BLaER1 (cell line): ENCODE measurements at regions not wholly inside any gene's neighbourhood (a gene's known extent, or its start where the extent isn't known, plus 50 kb on each side); places are given as distances from the start of the nearest gene placed in this dataset.
"Not testable (repeated sequence)": the region's sequence is repeated elsewhere in the genome, so short reads cannot be mapped to it uniquely, and the experiment has no call there.

ENCODE experiments used
- H3K27ac ChIP-seq: shearing (Covaris generic); formaldehyde crosslinking; 2 replicates; pipeline ENCODE4 v1.8.1; 2022
- H3K27me3 ChIP-seq: shearing (Covaris generic); formaldehyde crosslinking; 2 replicates; pipeline ENCODE4 v1.8.1; 2022
- H3K36me3 ChIP-seq: shearing (Covaris generic); formaldehyde crosslinking; 2 replicates; pipeline ENCODE4 v1.8.1; 2022
- H3K4me1 ChIP-seq: shearing (Covaris generic); formaldehyde crosslinking; 2 replicates; pipeline ENCODE4 v1.8.1; 2022
- H3K4me2 ChIP-seq: shearing (Covaris generic); formaldehyde crosslinking; 2 replicates; pipeline ENCODE4 v1.8.1; 2022
- H3K4me3 ChIP-seq: shearing (Covaris generic); formaldehyde crosslinking; 2 replicates; pipeline ENCODE4 v1.8.1; 2022
- H3K9ac ChIP-seq: shearing (Covaris generic); formaldehyde crosslinking; 2 replicates; pipeline ENCODE4 v1.8.1; 2022
- H3K9me3 ChIP-seq: shearing (Covaris generic); formaldehyde crosslinking; 2 replicates; pipeline ENCODE4 v1.8.1; 2022
- H4K20me1 ChIP-seq: shearing (Covaris generic); formaldehyde crosslinking; 2 replicates; pipeline ENCODE4 v1.8.1; 2022
- Cebpa-rat ChIP-seq: shearing (Covaris generic); IDR thresholded peaks from 2 replicates; pipeline ENCODE4 v1.8.1; 2022

- Histone ChIP-seq H3K27ac (no peak overlapping the region), H3K9me3 (peaks cover 61% of the 10 kb centered on the region), H3K4me2 (no peak overlapping the region), H3K36me3 (peaks cover 19% of the 10 kb centered on the region; the same call in 1 of the 2 replicates), H3K4me1 (peaks cover 7% of the 10 kb centered on the region; the same call in 1 of the 2 replicates), H4K20me1 (no peaks in the 10 kb centered on the region), H3K4me3 (no peak overlapping the region), H3K27me3 (no peaks in the 10 kb centered on the region), H3K9ac (no peak overlapping the region)
- TF ChIP-seq Cebpa-rat: no peak
These were observed 554.1 kb upstream of the OLFM3 start for GRCh38 chr1:102550729-102551384.

GRCh38 chr1:102546251-102546650, 549.5 kb upstream of the OLFM3 start:
- Histone ChIP-seq H3K27ac (no peak overlapping the region), H4K20me1 (no peaks in the 10 kb centered on the region), H3K4me3 (no peak overlapping the region), H3K9ac (no peak overlapping the region), H3K36me3 (no peaks in the 10 kb centered on the region), H3K4me1 (no peaks in the 10 kb centered on the region), H3K9me3 (peaks cover 19% of the 10 kb centered on the region), H3K4me2 (no peak overlapping the region), H3K27me3 (no peaks in the 10 kb centered on the region)
- no peak for TF ChIP-seq Cebpa-rat

GRCh38 chr1:102535829-102536505, 539.2 kb upstream of the OLFM3 start:
- no peak overlapping the region for H3K27ac ChIP-seq
- H3K9ac ChIP-seq: no peak overlapping the region
- H3K9me3 ChIP-seq: peaks cover 23% of the 10 kb centered on the region
- H3K4me2 ChIP-seq: no peak overlapping the region
- no peaks in the 10 kb centered on the region for H4K20me1 ChIP-seq
- no peak overlapping the region for H3K4me3 ChIP-seq
- H3K4me1 ChIP-seq: peaks cover 8% of the 10 kb centered on the region
- no peaks in the 10 kb centered on the region for H3K27me3 ChIP-seq
- no peaks in the 10 kb centered on the region for H3K36me3 ChIP-seq
- TF ChIP-seq Cebpa-rat: no peak

DNA sequence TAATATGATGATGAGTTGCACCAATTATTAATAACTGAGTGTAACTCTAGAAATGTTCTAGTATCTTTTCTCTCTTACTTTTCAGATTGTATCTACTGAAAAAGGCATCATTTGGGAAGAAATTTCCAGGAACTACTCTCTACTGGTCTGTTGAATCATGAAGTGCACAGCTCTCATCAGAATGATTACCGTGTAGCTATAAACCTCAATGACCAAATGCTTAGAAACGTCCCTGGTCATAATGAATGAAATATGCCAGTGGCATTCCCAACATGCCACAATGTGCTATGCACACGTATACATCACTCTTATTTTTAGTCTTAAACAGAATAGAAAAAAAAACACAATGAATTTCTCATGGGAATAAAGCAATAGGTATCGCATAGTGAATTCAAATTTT, 534.3 kb upstream of the OLFM3 start:
- H3K36me3 ChIP-seq: no peaks in the 10 kb centered on the region
- no peak overlapping the region for H3K4me2 ChIP-seq
- no peaks in the 10 kb centered on the region for H3K27me3 ChIP-seq
- H3K9me3 ChIP-seq: peaks cover 11% of the 10 kb centered on the region
- H3K27ac ChIP-seq: no peak overlapping the region
- H3K4me3 ChIP-seq: no peak overlapping the region
- no peak overlapping the region for H3K9ac ChIP-seq
- no peaks in the 10 kb centered on the region for H4K20me1 ChIP-seq
- no peaks in the 10 kb centered on the region for H3K4me1 ChIP-seq
- TF ChIP-seq Cebpa-rat: no peak

DNA sequence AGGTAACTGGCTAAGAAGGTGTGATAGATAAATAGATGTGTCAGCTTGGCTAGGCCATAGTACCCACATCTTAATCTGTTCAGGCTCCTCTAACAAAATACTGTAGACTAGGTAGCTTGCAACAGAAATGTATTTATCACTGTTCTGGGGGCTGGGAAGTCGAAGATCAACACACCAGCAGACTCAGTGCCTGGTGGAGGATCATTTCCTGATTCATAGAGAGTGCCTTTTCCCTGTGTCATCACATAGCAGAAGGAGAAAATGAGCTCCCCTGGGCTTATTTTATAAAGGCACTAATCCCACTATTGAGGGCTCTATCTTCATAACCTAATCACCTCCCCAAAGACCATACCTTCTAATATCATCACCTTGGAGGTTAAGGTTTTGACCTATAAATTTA, 532.7 kb upstream of the OLFM3 start:
- no peaks in the 10 kb centered on the region for H3K27me3 ChIP-seq
- no peak for TF ChIP-seq Cebpa-rat
- H3K36me3 ChIP-seq: no peaks in the 10 kb centered on the region
- no peak overlapping the region for H3K27ac ChIP-seq
- H3K9ac ChIP-seq: no peak overlapping the region
- H3K4me3 ChIP-seq: no peak overlapping the region
- H4K20me1 ChIP-seq: no peaks in the 10 kb centered on the region
- no peaks in the 10 kb centered on the region for H3K4me1 ChIP-seq
- H3K9me3 ChIP-seq: no peaks in the 10 kb centered on the region
- H3K4me2 ChIP-seq: no peak overlapping the region

- H3K4me3 ChIP-seq: no peak overlapping the region
- no peak overlapping the region for H3K27ac ChIP-seq
- no peak for TF ChIP-seq Cebpa-rat
- H3K9ac ChIP-seq: no peak overlapping the region
- H3K9me3 ChIP-seq: peaks cover 21% of the 10 kb centered on the region
- H3K4me2 ChIP-seq: no peak overlapping the region
- no peaks in the 10 kb centered on the region for H3K36me3 ChIP-seq
- no peaks in the 10 kb centered on the region for H3K4me1 ChIP-seq
- H3K27me3 ChIP-seq: no peaks in the 10 kb centered on the region
- no peaks in the 10 kb centered on the region for H4K20me1 ChIP-seq
These were observed 504.0 kb upstream of the OLFM3 start for GRCh38 chr1:102500758-102501157.

DNA sequence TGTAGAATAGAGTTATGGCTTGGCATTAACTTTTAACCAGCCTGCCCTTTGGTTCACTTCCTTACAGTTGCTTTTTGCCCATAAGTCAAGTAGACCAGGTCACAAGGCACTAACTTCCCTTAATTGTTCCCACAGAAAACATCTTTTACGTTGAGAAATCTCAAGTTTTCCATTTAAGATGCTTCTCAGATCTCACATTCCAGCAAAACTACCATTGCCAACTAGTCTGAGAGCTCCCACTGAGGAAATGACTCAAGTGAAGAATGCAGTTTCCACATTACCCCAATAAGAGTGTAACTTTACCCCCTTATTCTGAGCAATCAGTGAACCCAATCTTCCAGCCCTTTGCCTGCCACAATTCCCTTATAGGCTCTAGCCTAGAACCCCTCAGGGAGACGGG, 502.2 kb upstream of the OLFM3 start:
- Histone ChIP-seq H3K36me3 (no peaks in the 10 kb centered on the region), H3K27me3 (no peaks in the 10 kb centered on the region), H3K4me3 (no peak overlapping the region), H3K9me3 (peaks cover 26% of the 10 kb centered on the region), H4K20me1 (no peaks in the 10 kb centered on the region), H3K27ac (no peak overlapping the region), H3K9ac (no peak overlapping the region), H3K4me1 (no peaks in the 10 kb centered on the region), H3K4me2 (no peak overlapping the region)
- no peak for TF ChIP-seq Cebpa-rat

- not testable (repeated sequence) for H3K4me2 ChIP-seq, H3K9ac ChIP-seq, H4K20me1 ChIP-seq, H3K27me3 ChIP-seq, H3K4me3 ChIP-seq, H3K4me1 ChIP-seq, H3K27ac ChIP-seq, H3K36me3 ChIP-seq
- H3K9me3 ChIP-seq: peaks cover 26% of the 10 kb centered on the region
These were observed 501.1 kb upstream of the OLFM3 start for GRCh38 chr1:102497810-102498209.

DNA sequence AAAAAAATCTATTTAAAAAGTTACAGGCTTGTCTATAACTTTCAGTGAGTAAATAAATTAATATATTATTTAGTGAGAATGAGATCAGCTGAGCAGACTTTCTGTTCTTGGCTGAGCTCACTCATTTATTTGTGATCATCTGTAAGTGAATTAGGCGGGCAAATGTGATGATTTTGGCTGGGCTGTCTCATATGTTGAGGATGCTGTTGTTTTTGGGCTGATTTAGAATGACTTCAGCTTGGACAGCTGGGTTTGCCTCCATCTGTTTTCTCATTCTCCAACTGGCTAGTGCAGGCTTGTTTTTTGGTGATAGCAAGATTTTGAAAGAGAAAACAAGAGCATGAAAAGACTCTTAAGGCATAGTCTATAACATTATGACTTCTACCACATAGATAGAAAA, 475.8 kb upstream of the OLFM3 start:
- no peak overlapping the region for H3K27ac ChIP-seq
- no peaks in the 10 kb centered on the region for H4K20me1 ChIP-seq
- H3K4me1 ChIP-seq: no peaks in the 10 kb centered on the region
- H3K9me3 ChIP-seq: no peaks in the 10 kb centered on the region
- H3K9ac ChIP-seq: no peak overlapping the region
- no peak overlapping the region for H3K4me2 ChIP-seq
- no peak for TF ChIP-seq Cebpa-rat
- no peaks in the 10 kb centered on the region for H3K36me3 ChIP-seq
- no peaks in the 10 kb centered on the region for H3K27me3 ChIP-seq
- no peak overlapping the region for H3K4me3 ChIP-seq

DNA sequence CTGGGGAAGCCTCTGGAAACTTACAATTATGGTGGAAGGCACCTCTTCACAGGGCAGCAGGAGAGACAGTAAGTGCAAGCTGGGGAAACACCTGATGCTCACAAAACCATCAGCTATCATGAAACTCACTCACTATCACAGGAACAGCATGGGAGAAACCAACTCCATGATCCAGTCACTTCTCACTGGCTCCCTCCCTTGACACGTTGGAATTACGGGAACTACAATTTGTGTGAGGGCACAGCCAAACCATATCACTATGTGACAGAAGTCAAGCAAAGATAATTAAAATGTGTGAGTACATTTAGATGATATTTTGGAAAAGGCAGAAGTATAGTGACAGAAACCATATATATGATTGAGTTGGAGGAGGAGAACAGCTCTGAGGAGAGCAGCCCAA, 474.0 kb upstream of the OLFM3 start:
- no peak for TF ChIP-seq Cebpa-rat
- Histone ChIP-seq H4K20me1 (no peaks in the 10 kb centered on the region), H3K27me3 (no peaks in the 10 kb centered on the region), H3K9me3 (no peaks in the 10 kb centered on the region), H3K4me1 (no peaks in the 10 kb centered on the region), H3K36me3 (no peaks in the 10 kb centered on the region), H3K27ac (no peak overlapping the region), H3K4me3 (no peak overlapping the region), H3K4me2 (no peak overlapping the region), H3K9ac (no peak overlapping the region)

- no peak for TF ChIP-seq Cebpa-rat
- H3K9ac ChIP-seq: no peak overlapping the region
- no peaks in the 10 kb centered on the region for H3K9me3 ChIP-seq
These were observed 469.8 kb upstream of the OLFM3 start for GRCh38 chr1:102466487-102466886.

More at GRCh38 chr1:102466487-102466886, 469.8 kb upstream of the OLFM3 start:
- no peaks in the 10 kb centered on the region for H3K36me3 ChIP-seq
- no peaks in the 10 kb centered on the region for H3K4me1 ChIP-seq
- no peak overlapping the region for H3K4me3 ChIP-seq
- no peaks in the 10 kb centered on the region for H3K27me3 ChIP-seq
- H4K20me1 ChIP-seq: no peaks in the 10 kb centered on the region
- no peak overlapping the region for H3K27ac ChIP-seq
- no peak overlapping the region for H3K4me2 ChIP-seq
